ENCODE measurements at regions not wholly inside any gene's neighbourhood (a gene's known extent, or its start where the extent isn't known, plus 50 kb on each side); places are given as distances from the start of the nearest gene placed in this dataset.

GRCh38 chr20:22815603-22816315 is 219.4 kb upstream of the SSTR4 start:
- TF ChIP-seq, protein P1, sequence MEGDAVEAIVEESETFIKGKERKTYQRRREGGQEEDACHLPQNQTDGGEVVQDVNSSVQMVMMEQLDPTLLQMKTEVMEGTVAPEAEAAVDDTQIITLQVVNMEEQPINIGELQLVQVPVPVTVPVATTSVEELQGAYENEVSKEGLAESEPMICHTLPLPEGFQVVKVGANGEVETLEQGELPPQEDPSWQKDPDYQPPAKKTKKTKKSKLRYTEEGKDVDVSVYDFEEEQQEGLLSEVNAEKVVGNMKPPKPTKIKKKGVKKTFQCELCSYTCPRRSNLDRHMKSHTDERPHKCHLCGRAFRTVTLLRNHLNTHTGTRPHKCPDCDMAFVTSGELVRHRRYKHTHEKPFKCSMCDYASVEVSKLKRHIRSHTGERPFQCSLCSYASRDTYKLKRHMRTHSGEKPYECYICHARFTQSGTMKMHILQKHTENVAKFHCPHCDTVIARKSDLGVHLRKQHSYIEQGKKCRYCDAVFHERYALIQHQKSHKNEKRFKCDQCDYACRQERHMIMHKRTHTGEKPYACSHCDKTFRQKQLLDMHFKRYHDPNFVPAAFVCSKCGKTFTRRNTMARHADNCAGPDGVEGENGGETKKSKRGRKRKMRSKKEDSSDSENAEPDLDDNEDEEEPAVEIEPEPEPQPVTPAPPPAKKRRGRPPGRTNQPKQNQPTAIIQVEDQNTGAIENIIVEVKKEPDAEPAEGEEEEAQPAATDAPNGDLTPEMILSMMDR (IDR thresholded peaks at IDR 0.05; ENCODE audit: low read depth, low read length, missing input control) = no peak
- TF ChIP-seq GABPA (IDR thresholded peaks at IDR 0.05 in 1 of 2, conservative IDR thresholded peaks at IDR 0.05 in 1 of 2) (no peak), RAD21 (IDR thresholded peaks at IDR 0.05) (no peak), YY1 (IDR thresholded peaks at IDR 0.05) (no peak), SP1 (IDR thresholded peaks at IDR 0.05) (no peak), TAF1 (conservative IDR thresholded peaks at IDR 0.05) (no peak), MAX (IDR thresholded peaks at IDR 0.05) (no peak), HNF4A (conservative IDR thresholded peaks at IDR 0.05) (no peak), HNF4G (IDR thresholded peaks at IDR 0.05) (no peak), EGR1 (IDR thresholded peaks at IDR 0.05; ENCODE audit: low read depth in 2 of 2) (no peak), RXRA (IDR thresholded peaks at IDR 0.05) (no peak)
- TF ChIP-seq, protein P2, sequence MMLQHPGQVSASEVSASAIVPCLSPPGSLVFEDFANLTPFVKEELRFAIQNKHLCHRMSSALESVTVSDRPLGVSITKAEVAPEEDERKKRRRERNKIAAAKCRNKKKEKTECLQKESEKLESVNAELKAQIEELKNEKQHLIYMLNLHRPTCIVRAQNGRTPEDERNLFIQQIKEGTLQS (IDR thresholded peaks at IDR 0.05) = no peak
- TF ChIP-seq, protein P3, sequence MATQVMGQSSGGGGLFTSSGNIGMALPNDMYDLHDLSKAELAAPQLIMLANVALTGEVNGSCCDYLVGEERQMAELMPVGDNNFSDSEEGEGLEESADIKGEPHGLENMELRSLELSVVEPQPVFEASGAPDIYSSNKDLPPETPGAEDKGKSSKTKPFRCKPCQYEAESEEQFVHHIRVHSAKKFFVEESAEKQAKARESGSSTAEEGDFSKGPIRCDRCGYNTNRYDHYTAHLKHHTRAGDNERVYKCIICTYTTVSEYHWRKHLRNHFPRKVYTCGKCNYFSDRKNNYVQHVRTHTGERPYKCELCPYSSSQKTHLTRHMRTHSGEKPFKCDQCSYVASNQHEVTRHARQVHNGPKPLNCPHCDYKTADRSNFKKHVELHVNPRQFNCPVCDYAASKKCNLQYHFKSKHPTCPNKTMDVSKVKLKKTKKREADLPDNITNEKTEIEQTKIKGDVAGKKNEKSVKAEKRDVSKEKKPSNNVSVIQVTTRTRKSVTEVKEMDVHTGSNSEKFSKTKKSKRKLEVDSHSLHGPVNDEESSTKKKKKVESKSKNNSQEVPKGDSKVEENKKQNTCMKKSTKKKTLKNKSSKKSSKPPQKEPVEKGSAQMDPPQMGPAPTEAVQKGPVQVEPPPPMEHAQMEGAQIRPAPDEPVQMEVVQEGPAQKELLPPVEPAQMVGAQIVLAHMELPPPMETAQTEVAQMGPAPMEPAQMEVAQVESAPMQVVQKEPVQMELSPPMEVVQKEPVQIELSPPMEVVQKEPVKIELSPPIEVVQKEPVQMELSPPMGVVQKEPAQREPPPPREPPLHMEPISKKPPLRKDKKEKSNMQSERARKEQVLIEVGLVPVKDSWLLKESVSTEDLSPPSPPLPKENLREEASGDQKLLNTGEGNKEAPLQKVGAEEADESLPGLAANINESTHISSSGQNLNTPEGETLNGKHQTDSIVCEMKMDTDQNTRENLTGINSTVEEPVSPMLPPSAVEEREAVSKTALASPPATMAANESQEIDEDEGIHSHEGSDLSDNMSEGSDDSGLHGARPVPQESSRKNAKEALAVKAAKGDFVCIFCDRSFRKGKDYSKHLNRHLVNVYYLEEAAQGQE (IDR thresholded peaks at IDR 0.05) = no peak
